HCT116 (cell line): ENCODE measurements at regions not wholly inside any gene's neighbourhood (a gene's known extent, or its start where the extent isn't known, plus 50 kb on each side); places are given as distances from the start of the nearest gene placed in this dataset.

Experiments
- ATAC-seq: fragments of 200-7000 bp; cut with Tn5 transposase; 2 replicates; pipeline ENCODE4 v1.9.1; 2020; ENCODE audit warnings: mild to moderate bottlenecking, moderate library complexity
- BruUV-seq: library from RNA; stranded (reverse); fragments of 400-500 nt; replicated peaks from 2 replicates; lab custom pipeline; 2021; lab: Mats Ljungman, UMichigan
- CTCF ChIA-PET: fragments of 300-600 bp; sonication (Branson Sonifier 250); formaldehyde crosslinking; loops from one replicate; lab custom pipeline; 2021; ENCODE audit warnings: antibody characterized with exemption; lab: Charles Lee
- POLR2A ChIA-PET: fragments of 300-600, 350-600 bp; sonication (Branson Sonifier 250); formaldehyde crosslinking; loops from one replicate; lab custom pipeline; 2021; ENCODE audit warnings: antibody characterized with exemption; lab: Charles Lee
- RAD21 ChIA-PET, 2 experiments: fragments of 300-600 bp; sonication (Branson Sonifier 250); formaldehyde crosslinking; loops; one replicate each; lab custom pipeline; 2023; ENCODE audit warnings: low total read pairs in 2 of 2; ENCODE audit not compliant: uncharacterized antibody in 2 of 2, unreplicated experiment in 2 of 2, low non-redundant PET in 1 of 2; lab: Charles Lee
- DNase-seq: peaks from one replicate; pipeline ENCODE4 v3.0.0-alpha.2; 2010; ENCODE audit warnings: low read depth, low spot score
- H2AFZ ChIP-seq: fragments of 200-600 bp; shearing (Covaris generic), sonication (generic); 2 replicates; pipeline ENCODE4 v1.6.1; 2017; ENCODE audit warnings: low read depth, mixed run types, mixed read lengths, antibody characterized with exemption, low read length; ENCODE audit not compliant: poor library complexity, severe bottlenecking
- H3K27ac ChIP-seq: 2 replicates; pipeline ENCODE4 v1.5.1; 2012; ENCODE audit warnings: low read depth, low read length
- H3K27me3 ChIP-seq: fragments of 200-600 bp; sonication (generic); 2 replicates; pipeline ENCODE4 v1.6.1; 2016; ENCODE audit warnings: mixed run types, low read length, mixed read lengths; ENCODE audit not compliant: insufficient read depth
- H3K36me3 ChIP-seq, 2 experiments: fragments of 200-500 bp in 1 of 2; fragments of 200-600 bp in 1 of 2; sonication (Bioruptor generic) in 1 of 2; sonication (generic) in 1 of 2; 2 replicates each; pipeline versions ENCODE4 v1.5.1 to v1.6.1; 2014 to 2016; ENCODE audit warnings: low read length in 2 of 2, inconsistent platforms in 1 of 2, mixed read lengths in 1 of 2, mixed run types in 1 of 2; ENCODE audit not compliant: insufficient read depth in 2 of 2, control insufficient read depth in 1 of 2
- H3K4me1 ChIP-seq, 2 experiments: fragments of 200-600 bp in 1 of 2; sonication (generic) in 1 of 2; 2 replicates each; pipeline versions ENCODE4 v1.5.1 to v1.6.1; 2012 to 2017; ENCODE audit warnings: low read length in 2 of 2, inconsistent platforms in 1 of 2, mild to moderate bottlenecking in 1 of 2, mixed read lengths in 1 of 2, mixed run types in 1 of 2, moderate library complexity in 1 of 2; ENCODE audit not compliant: insufficient read depth in 2 of 2, control insufficient read depth in 1 of 2
- H3K4me2 ChIP-seq: fragments of 200-600 bp; sonication (generic); 2 replicates; pipeline ENCODE4 v1.6.1; 2017; ENCODE audit warnings: mixed run types, low read length, mixed read lengths
- H3K4me3 ChIP-seq, 2 experiments: fragments of 200-600 bp in 1 of 2; sonication (generic) in 1 of 2; replicated peaks in 1 of 2; 2 replicates each; pipeline ENCODE4 v1.5.1; 2011 to 2016; ENCODE audit warnings: low read length in 2 of 2, control low read depth in 1 of 2, low read depth in 1 of 2, mild to moderate bottlenecking in 1 of 2, mixed read lengths in 1 of 2, mixed run types in 1 of 2
- H3K79me2 ChIP-seq: fragments of 200-600 bp; sonication (generic); 2 replicates; pipeline ENCODE4 v1.6.1; 2017; ENCODE audit warnings: mild to moderate bottlenecking, mixed run types, low read length, moderate library complexity, mixed read lengths; ENCODE audit not compliant: insufficient read depth
- H3K9ac ChIP-seq: fragments of 200-600 bp; sonication (generic); 2 replicates; pipeline ENCODE4 v1.6.1; 2016; ENCODE audit warnings: low read length, mixed read lengths
- H3K9me2 ChIP-seq: fragments of 200-600 bp; sonication (generic), shearing (Covaris generic); 2 replicates; pipeline ENCODE4 v1.6.1; 2017; ENCODE audit warnings: mixed run types, mild to moderate bottlenecking, moderate library complexity; ENCODE audit not compliant: insufficient read depth
- H3K9me3 ChIP-seq, 2 experiments: fragments of 200-500 bp in 1 of 2; fragments of 200-600 bp in 1 of 2; sonication (Bioruptor generic) in 1 of 2; sonication (generic) in 1 of 2; 2 replicates each; pipeline ENCODE4 v1.6.1; 2014 to 2017; ENCODE audit warnings: low read length in 2 of 2, mixed read lengths in 2 of 2, inconsistent platforms in 1 of 2, low read depth in 1 of 2, mild to moderate bottlenecking in 1 of 2, mixed run types in 1 of 2, moderate library complexity in 1 of 2; ENCODE audit not compliant: control insufficient read depth in 1 of 2, insufficient read depth in 1 of 2
- H4K20me1 ChIP-seq: fragments of 200-600 bp; sonication (generic), shearing (Covaris generic); 2 replicates; pipeline ENCODE4 v1.6.1; 2017; ENCODE audit warnings: mixed run types, mild to moderate bottlenecking, moderate library complexity; ENCODE audit not compliant: insufficient read depth
- ATF3 ChIP-seq: IDR thresholded peaks from 2 replicates; pipeline ENCODE4 v1.6.1; 2012
- CBX3 ChIP-seq: IDR thresholded peaks from 2 replicates; pipeline ENCODE4 v1.6.1; 2012; ENCODE audit warnings: low read depth
- CTCF ChIP-seq, 3 experiments: fragments of 200-600 bp in 1 of 3; sonication (generic) in 1 of 3; IDR thresholded peaks in 2 of 3; conservative IDR thresholded peaks in 1 of 3; 2 replicates each; pipeline ENCODE4 v1.5.1; 2012 to 2017; ENCODE audit warnings: low read depth in 2 of 3, low read length in 2 of 3, antibody characterized with exemption in 1 of 3, borderline replicate concordance in 1 of 3, control low read depth in 1 of 3, mild to moderate bottlenecking in 1 of 3, mixed read lengths in 1 of 3, mixed run types in 1 of 3, moderate library complexity in 1 of 3; ENCODE audit not compliant: insufficient read depth in 1 of 3
- JUND ChIP-seq: IDR thresholded peaks from 2 replicates; pipeline ENCODE4 v1.6.1; 2012
- MAX ChIP-seq: IDR thresholded peaks from 2 replicates; pipeline ENCODE4 v1.6.1; 2012
- TCF7L2 ChIP-seq: IDR thresholded peaks from 2 replicates; pipeline ENCODE4 v1.7.0; 2011; ENCODE audit warnings: borderline replicate concordance, inconsistent platforms; ENCODE audit not compliant: insufficient read depth, insufficient read length; ENCODE audit errors: extremely low read depth
- YY1 ChIP-seq: IDR thresholded peaks from 2 replicates; pipeline ENCODE4 v1.6.1; 2011; ENCODE audit warnings: low read length, low read depth, moderate library complexity, mild to moderate bottlenecking; ENCODE audit not compliant: insufficient replicate concordance; ENCODE audit errors: extremely low read depth
- ZBTB33 ChIP-seq: IDR thresholded peaks from 2 replicates; pipeline ENCODE4 v1.6.1; 2011; ENCODE audit warnings: mild to moderate bottlenecking, low read length, moderate library complexity; ENCODE audit not compliant: insufficient replicate concordance; ENCODE audit errors: extremely low read depth
- intact Hi-C: fragments of 100-400 bp; cut with micrococcal nuclease; formaldehyde crosslinking; loops from 2 replicates; pipeline ENCODE4 v1.10.0; 2022

- Histone ChIP-seq H3K4me3 (no peak overlapping the region), H3K9me3 (peaks cover 7 to 24% of the 10 kb centered on the region in 2 experiments; a peak in 2 of 4 replicates), H2AFZ (no peak overlapping the region), H3K36me3 (no peaks in the 10 kb centered on the region), H3K4me2 (no peak overlapping the region), H3K27me3 (no peaks in the 10 kb centered on the region), H3K9ac (no peak overlapping the region), H3K4me1 (no peaks in the 10 kb centered on the region), H3K27ac (no peak overlapping the region), H3K9me2 (no peaks in the 10 kb centered on the region), H4K20me1 (no peaks in the 10 kb centered on the region), H3K79me2 (no peaks in the 10 kb centered on the region)
- TF ChIP-seq CBX3: no peak
- no peak for TF ChIP-seq YY1
- TF ChIP-seq JUND: no peak
- TF ChIP-seq ATF3: no peak
- no peak for TF ChIP-seq CTCF (IDR thresholded peaks at IDR 0.05 in 2 of 3, conservative IDR thresholded peaks at IDR 0.05 in 1 of 3; ENCODE audit: borderline replicate concordance in 1 of 3, insufficient read depth in 1 of 3, low read depth in 2 of 3, low read length in 2 of 3)
- TF ChIP-seq ZBTB33: no peak
- no peak for TF ChIP-seq MAX
- TF ChIP-seq TCF7L2: no peak
- intact Hi-C loops: no loop called here
- POLR2A ChIA-PET: no interaction called here
- no peak for ATAC-seq
- no peak for DNase-seq
- no TSS peak for BruUV-seq
- RAD21 ChIA-PET: no interaction called here
- CTCF ChIA-PET: no interaction called here
These were observed 217.2 kb upstream of the ARPP21 start for GRCh38 chr3:35422101-35422500.
